ENCODE measurements at regions not wholly inside any gene's neighbourhood (a gene's known extent, or its start where the extent isn't known, plus 50 kb on each side); places are given as distances from the start of the nearest gene placed in this dataset.

DNA sequence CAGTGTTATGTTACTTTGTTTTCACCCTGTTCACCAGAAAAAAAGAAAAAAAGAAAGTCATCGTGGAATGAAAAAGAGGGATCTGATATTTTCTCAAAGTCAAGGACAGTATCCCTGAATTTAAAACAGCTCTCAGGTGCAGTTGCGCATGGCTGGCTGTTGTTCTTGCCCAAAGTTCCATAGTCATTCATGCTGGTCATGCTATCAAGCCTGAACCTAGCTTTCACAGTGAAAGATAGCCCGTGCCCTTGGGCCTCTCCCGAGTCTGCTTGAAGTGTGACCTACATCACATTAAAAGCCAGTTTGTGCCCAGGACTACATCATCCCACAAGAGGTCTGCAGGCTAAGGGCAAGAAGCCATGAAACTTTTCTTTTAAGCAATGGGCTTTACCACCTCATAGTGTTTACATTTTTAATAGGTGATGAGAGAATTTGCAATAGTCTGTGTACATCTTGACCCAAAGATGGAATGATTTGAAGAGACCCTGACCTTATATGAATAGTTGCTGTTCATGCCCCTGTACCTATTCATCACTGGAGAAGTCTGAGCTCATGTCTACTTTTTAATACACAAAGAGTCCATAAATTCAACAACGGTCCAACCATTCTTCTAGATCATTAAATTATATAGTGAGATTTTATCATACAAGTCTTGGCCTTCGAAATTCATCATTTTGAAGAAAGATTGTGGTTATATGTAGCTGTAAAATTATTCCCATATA lies 522.5 kb upstream of the MCTP2 start:
- TF ChIP-seq POLR2A (IDR thresholded peaks at IDR 0.05; ENCODE audit: low read depth, low read length) (no peak), CEBPB (IDR thresholded peaks at IDR 0.05; ENCODE audit: low read depth, low read length) (no peak)
- TF ChIP-seq, protein P1, sequence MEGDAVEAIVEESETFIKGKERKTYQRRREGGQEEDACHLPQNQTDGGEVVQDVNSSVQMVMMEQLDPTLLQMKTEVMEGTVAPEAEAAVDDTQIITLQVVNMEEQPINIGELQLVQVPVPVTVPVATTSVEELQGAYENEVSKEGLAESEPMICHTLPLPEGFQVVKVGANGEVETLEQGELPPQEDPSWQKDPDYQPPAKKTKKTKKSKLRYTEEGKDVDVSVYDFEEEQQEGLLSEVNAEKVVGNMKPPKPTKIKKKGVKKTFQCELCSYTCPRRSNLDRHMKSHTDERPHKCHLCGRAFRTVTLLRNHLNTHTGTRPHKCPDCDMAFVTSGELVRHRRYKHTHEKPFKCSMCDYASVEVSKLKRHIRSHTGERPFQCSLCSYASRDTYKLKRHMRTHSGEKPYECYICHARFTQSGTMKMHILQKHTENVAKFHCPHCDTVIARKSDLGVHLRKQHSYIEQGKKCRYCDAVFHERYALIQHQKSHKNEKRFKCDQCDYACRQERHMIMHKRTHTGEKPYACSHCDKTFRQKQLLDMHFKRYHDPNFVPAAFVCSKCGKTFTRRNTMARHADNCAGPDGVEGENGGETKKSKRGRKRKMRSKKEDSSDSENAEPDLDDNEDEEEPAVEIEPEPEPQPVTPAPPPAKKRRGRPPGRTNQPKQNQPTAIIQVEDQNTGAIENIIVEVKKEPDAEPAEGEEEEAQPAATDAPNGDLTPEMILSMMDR (conservative IDR thresholded peaks at IDR 0.05; ENCODE audit: low read depth, low read length) = no peak
- TF ChIP-seq, protein P2, sequence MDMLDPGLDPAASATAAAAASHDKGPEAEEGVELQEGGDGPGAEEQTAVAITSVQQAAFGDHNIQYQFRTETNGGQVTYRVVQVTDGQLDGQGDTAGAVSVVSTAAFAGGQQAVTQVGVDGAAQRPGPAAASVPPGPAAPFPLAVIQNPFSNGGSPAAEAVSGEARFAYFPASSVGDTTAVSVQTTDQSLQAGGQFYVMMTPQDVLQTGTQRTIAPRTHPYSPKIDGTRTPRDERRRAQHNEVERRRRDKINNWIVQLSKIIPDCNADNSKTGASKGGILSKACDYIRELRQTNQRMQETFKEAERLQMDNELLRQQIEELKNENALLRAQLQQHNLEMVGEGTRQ (IDR thresholded peaks at IDR 0.05; ENCODE audit: low read depth, low read length) = no peak
